ENCODE measurements at regions not wholly inside any gene's neighbourhood (a gene's known extent, or its start where the extent isn't known, plus 50 kb on each side); places are given as distances from the start of the nearest gene placed in this dataset.

DNA sequence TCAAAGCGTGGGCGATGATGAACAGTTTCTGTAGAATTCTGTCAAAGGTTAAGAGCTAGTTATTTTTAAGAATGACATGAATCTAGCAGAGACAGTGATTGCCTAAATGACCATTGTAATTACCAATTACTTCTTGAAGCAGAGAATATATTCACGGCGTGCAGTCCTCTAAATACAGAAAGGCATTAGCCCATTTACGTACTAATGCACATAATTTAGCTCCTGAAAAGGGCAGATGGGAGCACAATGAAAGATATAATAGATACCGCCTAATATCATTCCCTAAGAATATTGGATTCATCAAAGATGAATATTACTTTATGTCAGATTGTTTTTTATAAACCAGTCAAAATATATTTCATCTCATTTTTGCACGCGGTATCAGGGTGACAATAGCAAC, 212.4 kb downstream of the URI1 start:
- no CpG with 5 or more reads among the region's 8 CpGs for WGBS, 2 experiments (ENCODE audit: extremely low coverage in 2 of 2, insufficient read length in 1 of 2)
- TF ChIP-seq NFE2L2 (IDR thresholded peaks at IDR 0.05; ENCODE audit: low read depth, low read length) (no peak), RAD21 (IDR thresholded peaks at IDR 0.05; ENCODE audit: low read length) (no peak), CHD1 (IDR thresholded peaks at IDR 0.05; ENCODE audit: low read depth, low read length) (no peak), RCOR1 (IDR thresholded peaks at IDR 0.05; ENCODE audit: insufficient replicate concordance, low read length) (no peak), MXI1 (IDR thresholded peaks at IDR 0.05; ENCODE audit: borderline replicate concordance, low read depth, low read length) (no peak), SMC3 (IDR thresholded peaks at IDR 0.05; ENCODE audit: low read depth, low read length) (no peak), BHLHE40 (IDR thresholded peaks at IDR 0.05; ENCODE audit: low read depth, low read length) (no peak), FOS (IDR thresholded peaks at IDR 0.05; ENCODE audit: low read depth, low read length) (no peak), MAFK (IDR thresholded peaks at IDR 0.05; ENCODE audit: low read depth, low read length) (no peak), MAZ (IDR thresholded peaks at IDR 0.05; ENCODE audit: borderline replicate concordance, low read depth, low read length) (no peak), USF2 (IDR thresholded peaks at IDR 0.05; ENCODE audit: low read depth, low read length) (no peak), POLR2A (IDR thresholded peaks at IDR 0.05; ENCODE audit: low read depth, low read length) (no peak), CEBPB (IDR thresholded peaks at IDR 0.05; ENCODE audit: low read depth, low read length) (no peak)
- TF ChIP-seq, protein P1, sequence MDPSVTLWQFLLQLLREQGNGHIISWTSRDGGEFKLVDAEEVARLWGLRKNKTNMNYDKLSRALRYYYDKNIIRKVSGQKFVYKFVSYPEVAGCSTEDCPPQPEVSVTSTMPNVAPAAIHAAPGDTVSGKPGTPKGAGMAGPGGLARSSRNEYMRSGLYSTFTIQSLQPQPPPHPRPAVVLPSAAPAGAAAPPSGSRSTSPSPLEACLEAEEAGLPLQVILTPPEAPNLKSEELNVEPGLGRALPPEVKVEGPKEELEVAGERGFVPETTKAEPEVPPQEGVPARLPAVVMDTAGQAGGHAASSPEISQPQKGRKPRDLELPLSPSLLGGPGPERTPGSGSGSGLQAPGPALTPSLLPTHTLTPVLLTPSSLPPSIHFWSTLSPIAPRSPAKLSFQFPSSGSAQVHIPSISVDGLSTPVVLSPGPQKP (IDR thresholded peaks at IDR 0.05; ENCODE audit: borderline replicate concordance, low read depth, low read length): no peak
- TF ChIP-seq, protein P2, sequence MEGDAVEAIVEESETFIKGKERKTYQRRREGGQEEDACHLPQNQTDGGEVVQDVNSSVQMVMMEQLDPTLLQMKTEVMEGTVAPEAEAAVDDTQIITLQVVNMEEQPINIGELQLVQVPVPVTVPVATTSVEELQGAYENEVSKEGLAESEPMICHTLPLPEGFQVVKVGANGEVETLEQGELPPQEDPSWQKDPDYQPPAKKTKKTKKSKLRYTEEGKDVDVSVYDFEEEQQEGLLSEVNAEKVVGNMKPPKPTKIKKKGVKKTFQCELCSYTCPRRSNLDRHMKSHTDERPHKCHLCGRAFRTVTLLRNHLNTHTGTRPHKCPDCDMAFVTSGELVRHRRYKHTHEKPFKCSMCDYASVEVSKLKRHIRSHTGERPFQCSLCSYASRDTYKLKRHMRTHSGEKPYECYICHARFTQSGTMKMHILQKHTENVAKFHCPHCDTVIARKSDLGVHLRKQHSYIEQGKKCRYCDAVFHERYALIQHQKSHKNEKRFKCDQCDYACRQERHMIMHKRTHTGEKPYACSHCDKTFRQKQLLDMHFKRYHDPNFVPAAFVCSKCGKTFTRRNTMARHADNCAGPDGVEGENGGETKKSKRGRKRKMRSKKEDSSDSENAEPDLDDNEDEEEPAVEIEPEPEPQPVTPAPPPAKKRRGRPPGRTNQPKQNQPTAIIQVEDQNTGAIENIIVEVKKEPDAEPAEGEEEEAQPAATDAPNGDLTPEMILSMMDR (conservative IDR thresholded peaks at IDR 0.05; ENCODE audit: low read depth, low read length): no peak
- ATAC-seq (ENCODE audit: low read depth): no peak
- Histone ChIP-seq H3K9ac (ENCODE audit: low read depth, low read length) (no peak overlapping the region), H3K9me3 (ENCODE audit: control insufficient read depth, insufficient read depth, low read length) (peaks cover 18% of the 10 kb centered on the region; the same call in 1 of the 2 replicates), H3K4me3 (ENCODE audit: insufficient read depth, low read depth, low read length) (no peak overlapping the region), H3K4me2 (ENCODE audit: low read depth, low read length) (no peak overlapping the region), H4K8ac (ENCODE audit: low read depth in 2 of 2, low read length in 2 of 2) (no peak overlapping the region), H2BK5ac (ENCODE audit: low read depth, low read length, poor library complexity, severe bottlenecking) (no peak overlapping the region), H2BK120ac (ENCODE audit: low read depth, low read length) (no peak overlapping the region), H3K4me1 (ENCODE audit: control insufficient read depth, insufficient read depth, low read length) (no peaks in the 10 kb centered on the region), H2AFZ (replicated peaks; ENCODE audit: low read length, poor library complexity) (no peak overlapping the region), H2AK5ac (ENCODE audit: low read depth, low read length) (no peak overlapping the region), H3K36me3 (ENCODE audit: control insufficient read depth, insufficient read depth, low read length) (no peaks in the 10 kb centered on the region), H3K79me1 (ENCODE audit: low read depth in 1 of 2, low read length in 2 of 2) (no peaks in the 10 kb centered on the region), H3K27me3 (ENCODE audit: control insufficient read depth, insufficient read depth, low read length) (no peaks in the 10 kb centered on the region), H3K18ac (ENCODE audit: low read depth, low read length) (no peak overlapping the region), H2BK20ac (ENCODE audit: low read depth, low read length) (no peak overlapping the region), H3K27ac (ENCODE audit: insufficient read depth, low read length) (no peak overlapping the region), H4K5ac (ENCODE audit: low read depth, low read length) (no peak overlapping the region), H3K23ac (ENCODE audit: low read depth, low read length) (no peak overlapping the region), H3K9me1 (ENCODE audit: insufficient read depth, low read length) (no peaks in the 10 kb centered on the region), H3K4ac (ENCODE audit: low read depth, low read length) (no peak overlapping the region), H4K91ac (ENCODE audit: insufficient read depth, low read depth, low read length) (no peak overlapping the region), H4K20me1 (ENCODE audit: insufficient read depth, low read length) (no peaks in the 10 kb centered on the region), H2BK15ac (ENCODE audit: low read depth, low read length) (no peak overlapping the region), H3K14ac (replicated peaks; ENCODE audit: low read depth, low read length) (no peak overlapping the region), H3K56ac (ENCODE audit: extremely low read depth, insufficient read depth, low read length) (no peak overlapping the region), H2AK9ac (replicated peaks; ENCODE audit: low read depth, low read length, poor library complexity) (no peak overlapping the region)
- BruUV-seq (replicated peaks): no TSS peak
- POLR2A ChIA-PET (ENCODE audit: unreplicated experiment): no interaction called here
- intact Hi-C loops (cut with micrococcal nuclease): no loop called here
- in situ Hi-C loops (cut with MboI; ENCODE audit: low sequenced_read_pairs): no loop called here
- dilution Hi-C loops (cut with HindIII; ENCODE audit: low sequenced_read_pairs, unreplicated experiment): no loop called here
- DNase-seq: no peak
- CTCF ChIA-PET: no interaction called here

All from IMR-90 (cell line).